ENCODE measurements at regions not wholly inside any gene's neighbourhood (a gene's known extent, or its start where the extent isn't known, plus 50 kb on each side); places are given as distances from the start of the nearest gene placed in this dataset.
"Not testable (repeated sequence)": the region's sequence is repeated elsewhere in the genome, so short reads cannot be mapped to it uniquely, and the experiment has no call there.

DNA sequence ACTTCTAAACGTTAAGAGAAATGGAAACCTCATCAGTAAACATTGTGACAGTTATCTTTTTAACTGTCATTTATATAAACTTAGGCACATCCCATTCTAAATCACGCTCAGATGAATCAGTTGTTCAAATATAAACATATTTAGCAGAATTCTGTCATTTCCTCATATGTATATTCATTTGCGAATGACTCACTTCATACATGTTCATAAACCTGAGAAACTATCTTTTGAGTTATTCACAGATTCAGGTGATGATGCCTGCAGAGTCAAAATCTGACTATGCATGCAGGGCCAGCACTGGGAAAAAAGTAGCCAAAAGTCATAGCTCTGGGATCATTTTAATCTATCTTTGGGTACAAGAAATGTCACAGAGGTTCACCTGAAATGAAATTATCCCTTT, 153.8 kb upstream of the PKN2 start:
- no peak for DNase-seq

GRCh38 chr1:88537787-88538186, 146.3 kb upstream of the PKN2 start:
- no peak for DNase-seq

DNA sequence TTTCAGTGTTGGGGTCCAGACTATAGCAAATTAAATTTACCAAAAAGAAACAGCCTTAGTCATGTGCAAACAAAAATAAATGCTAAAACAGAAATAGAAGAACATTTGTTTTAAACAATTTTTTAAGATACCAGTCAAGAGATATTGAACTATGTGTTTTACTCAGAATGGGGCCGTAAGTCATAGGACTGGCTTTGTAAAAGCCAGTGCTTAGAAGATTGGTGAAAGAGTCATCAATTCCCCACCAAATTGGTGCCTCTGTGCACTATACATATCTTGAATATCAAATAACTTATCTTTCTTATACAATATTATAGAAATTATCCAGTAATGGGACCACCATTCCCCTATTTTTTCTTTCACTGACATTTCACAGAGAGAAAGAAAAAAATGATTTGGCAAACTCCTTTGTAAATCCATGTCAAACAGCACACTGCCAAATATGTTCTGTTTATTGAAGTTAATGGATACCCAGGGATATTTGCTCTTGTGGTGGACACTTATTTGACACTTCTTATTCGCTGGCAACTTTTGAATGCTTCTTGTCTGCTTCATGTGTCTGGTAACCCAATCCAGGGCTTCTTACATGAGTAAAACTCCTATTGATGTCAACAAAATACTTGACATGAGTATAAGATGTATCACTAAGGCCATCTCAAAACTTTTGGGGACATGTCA, 145.7 kb upstream of the PKN2 start:
- no peak for DNase-seq

GRCh38 chr1:88540255-88540654, 143.8 kb upstream of the PKN2 start:
- no peak for DNase-seq

DNA sequence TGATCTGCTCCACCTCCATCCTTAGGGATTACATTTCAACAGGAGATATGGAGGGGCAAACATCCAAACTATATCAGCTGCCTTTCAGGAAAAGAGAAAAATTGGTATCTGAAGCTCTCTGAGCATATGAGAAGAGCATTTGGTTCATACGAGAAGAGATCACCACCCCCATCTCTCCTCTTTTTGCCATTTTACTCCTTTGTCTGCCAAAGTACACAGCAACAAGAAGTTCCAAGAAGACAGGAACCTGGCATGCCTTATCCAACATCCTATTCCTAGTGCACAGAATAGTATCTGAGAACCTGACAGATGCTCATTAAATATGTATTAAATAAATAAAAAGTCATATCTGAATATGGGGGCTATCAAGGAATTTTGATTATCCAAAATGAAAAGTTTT, 142.5 kb upstream of the PKN2 start:
- no peak for DNase-seq

GRCh38 chr1:88544195-88544594, 139.9 kb upstream of the PKN2 start:
- no peak for DNase-seq

- no peak for DNase-seq
Measured at GRCh38 chr1:88549536-88549935, 134.5 kb upstream of the PKN2 start.

DNA sequence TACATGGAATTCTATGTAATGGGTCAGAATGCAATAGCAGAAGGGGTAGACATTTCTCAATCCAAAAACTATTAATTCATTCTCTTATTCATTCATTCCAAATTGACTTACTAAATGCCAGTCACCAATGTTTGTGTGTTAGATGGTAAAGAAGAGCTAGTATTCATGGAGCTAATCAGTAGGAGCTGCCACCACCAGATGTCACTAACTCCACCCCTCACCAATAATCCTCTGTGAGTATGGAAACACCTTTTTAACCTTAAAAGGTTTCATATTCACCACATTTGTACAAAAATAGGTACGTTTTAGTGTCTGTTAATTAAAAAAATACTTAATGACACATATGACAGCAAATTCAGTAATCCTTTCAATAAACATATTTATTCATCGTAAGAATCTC, 131.8 kb upstream of the PKN2 start:
- DNase-seq = no peak

DNA sequence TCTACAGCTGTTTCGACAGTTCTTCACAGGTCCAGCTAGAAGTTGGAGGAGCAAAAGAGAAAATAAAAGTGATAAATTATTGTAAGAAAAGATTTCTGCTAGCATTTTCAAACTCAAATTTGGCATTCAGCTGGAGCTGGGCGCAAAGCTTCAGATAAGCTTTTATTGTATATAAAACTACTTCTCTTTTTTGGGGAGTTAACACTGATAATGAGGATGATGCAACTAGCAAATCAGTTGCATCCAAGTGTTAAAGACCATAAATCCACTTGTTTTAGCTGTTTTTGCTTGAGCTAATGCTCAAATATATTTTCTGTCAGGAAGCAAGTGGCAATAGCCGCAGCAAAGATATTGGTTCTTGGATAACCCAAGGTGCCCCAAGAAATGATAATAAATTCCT, 127.1 kb upstream of the PKN2 start:
- no peak for DNase-seq

DNA sequence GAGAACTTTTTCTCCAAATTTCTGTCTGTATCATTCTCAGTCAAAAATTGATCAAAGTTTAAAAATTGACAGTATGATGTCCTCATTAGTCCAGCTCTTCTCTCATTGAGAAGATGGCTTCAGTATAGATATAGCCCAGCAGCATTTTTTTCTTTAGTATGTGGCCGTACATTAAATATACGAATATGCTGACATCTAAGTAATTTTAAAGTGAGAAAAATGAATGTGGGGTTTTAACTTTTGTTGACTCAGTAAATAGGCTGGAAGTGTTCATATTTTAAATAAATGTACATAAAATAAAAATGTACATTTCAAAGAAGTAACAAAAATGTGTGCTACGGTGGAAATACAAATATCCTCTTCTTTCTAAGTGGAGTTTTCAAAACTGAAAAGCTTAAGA, 123.5 kb upstream of the PKN2 start:
- no peak for DNase-seq

DNA sequence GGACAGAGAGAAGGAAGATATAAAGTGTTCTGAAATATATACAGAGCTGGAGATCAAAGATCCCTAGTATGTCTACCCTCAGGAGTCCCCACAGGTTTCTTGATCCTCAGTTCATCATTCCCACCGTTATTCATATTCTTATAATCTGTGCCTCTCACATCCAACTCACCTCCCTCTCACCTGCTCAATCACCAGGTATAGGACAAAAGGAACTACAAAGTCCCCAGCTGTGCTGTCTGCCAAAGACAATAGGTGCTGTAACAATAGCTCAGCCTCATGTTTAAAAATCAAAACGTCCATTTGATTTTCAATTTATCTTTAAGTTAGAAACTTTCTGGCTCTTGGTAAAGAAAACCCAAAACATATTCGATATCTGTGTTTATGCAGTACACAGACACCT, 121.1 kb upstream of the PKN2 start:
- no peak for DNase-seq

DNA sequence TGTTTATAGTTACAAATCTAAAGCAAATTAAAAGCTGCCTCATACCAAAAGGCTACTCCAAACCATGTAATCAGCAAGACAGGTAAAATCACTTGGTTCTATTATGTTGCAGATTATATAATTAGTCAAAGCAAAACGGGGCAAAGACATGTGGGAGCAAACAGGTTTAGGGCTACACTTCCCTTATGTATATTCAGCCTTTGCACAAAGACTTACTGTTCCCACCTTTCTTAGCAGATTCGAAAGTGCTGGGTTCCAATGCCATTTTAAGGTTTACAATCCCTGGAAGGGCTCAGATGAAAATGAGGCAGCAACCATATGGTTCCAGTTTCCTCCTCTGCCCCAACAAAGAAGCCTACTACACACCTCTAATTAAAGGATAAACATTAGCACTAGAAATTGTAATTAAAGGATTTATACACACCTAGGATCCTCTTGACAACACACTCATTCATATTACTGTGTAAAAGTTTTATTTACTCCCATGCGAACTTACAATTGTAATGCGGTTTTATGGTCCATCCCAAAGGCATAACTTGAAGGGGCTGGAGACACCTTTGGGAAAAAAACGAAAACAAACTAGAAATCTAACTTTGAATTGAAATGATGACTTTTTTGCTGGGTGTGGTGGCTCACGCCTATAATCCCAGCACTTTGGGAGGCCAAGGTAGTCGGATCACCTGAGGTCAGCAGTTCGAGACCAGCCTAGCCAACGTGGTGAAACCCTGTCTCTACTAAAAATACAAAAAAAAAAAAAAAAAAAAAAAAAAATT, 117.3 kb upstream of the PKN2 start:
- no peak for DNase-seq

DNA sequence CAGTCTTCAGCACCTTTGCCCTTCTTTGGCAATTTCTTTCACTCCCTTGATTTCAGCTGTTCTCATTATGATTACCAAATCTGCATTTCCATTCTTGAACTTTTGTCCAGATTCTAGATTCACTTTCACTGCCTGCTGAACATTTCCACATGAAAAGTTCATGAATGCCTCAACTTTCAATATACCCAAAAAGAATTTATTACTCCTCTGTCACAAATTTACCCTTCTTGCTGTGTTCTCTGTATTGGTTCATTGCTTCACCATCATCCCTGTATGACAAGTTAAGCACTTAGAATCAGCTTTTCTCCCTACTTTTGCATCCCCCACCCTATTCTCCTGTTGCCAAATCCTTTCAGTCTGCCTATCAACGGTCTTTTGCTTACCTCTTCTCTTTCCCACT, 112.6 kb upstream of the PKN2 start:
- no peak for DNase-seq

- DNase-seq = no peak
Measured at GRCh38 chr1:88579598-88579997, 104.5 kb upstream of the PKN2 start.

DNA sequence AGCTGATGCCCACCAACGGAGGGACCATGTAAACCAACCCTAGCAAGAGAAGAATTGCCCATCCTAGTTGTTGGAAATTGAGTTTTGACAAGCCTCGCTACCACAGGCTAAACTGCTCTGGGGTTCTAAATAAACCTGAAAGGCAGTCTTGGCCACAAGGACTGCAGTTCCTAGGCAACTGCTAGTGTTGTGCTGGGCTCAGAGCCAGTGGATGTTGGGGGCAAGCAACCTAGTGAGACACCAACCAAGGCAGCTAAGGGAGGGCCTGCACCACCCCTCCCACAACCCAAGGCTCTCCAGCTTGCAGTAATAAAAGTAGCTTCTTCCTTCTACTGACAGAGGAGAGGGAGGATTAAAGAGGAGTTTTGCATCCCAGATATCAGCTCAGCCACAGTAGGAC, 102.4 kb upstream of the PKN2 start:
- DNase-seq = no peak

GRCh38 chr1:88593358-88593757, 90.7 kb upstream of the PKN2 start:
- DNase-seq = no peak

DNA sequence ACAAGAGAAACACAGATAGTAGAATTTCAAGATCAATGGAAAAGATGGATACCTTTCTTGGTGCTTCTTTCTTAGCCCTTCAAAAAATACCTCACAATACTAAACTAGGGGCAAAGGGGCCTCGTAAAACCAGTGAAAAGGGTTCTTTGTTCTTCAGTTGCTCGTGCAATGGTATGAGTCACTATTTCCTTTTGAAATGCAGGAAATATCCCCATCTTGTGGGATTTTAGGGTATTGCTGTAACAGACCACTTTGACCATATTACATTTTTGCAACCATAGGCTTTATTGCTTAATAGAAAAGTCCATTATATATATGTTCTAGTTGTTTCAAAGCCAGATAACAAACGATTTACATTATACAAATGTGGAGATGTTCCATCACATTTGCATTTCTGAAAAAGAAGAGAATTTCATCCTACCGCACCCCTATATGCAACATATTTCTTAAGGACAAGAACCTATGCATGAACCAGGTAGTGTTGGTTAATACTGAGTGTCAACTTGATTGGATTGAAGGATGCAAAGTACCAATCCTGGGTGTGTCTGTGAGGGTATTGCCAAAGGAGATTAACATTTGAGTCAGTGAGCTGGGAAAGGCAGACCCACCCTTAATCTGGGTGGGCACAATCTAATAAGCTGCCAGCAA, 88.6 kb upstream of the PKN2 start:
- no peak for DNase-seq

- not testable (repeated sequence) for DNase-seq
Measured at GRCh38 chr1:88597973-88598372, 86.1 kb upstream of the PKN2 start.

DNA sequence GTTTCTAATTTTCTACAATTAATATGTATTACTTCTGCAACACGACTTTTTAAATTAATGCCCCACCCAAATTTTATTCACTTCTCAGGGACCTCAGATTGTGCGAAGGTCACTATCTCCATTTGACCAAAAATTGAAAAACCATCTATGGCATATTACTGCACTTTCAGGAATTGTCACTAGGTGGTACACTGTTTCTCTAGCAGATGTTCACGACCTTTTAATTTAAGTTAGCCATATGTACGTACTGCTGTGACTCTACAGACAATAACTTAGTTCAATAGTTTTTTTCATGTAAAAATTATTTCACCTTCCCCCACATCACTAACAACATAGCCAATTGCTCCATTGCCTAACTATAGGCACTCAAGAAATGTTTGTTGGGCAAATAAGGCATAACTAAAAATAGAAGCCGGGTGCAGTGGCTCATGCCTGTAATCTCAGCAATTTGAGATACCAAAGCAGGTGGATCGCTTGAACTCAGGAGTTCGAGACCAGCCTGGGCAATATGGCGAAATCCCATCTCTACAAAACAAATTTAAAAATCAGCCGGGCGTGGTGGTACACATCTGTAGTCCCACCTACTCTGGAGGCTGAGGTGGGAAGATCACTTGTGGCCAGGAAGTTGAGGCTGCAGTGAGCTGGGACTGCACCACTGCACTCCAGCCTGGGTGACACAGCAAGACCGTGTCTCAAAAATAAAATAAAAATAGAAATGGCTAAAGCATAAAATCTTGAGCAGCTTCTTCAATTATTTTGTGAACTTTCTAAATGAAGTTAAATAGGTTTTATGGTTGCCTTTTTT, 75.7 kb upstream of the PKN2 start:
- peak in 1 of 2 donors; percentile 7 for DNase-seq

DNA sequence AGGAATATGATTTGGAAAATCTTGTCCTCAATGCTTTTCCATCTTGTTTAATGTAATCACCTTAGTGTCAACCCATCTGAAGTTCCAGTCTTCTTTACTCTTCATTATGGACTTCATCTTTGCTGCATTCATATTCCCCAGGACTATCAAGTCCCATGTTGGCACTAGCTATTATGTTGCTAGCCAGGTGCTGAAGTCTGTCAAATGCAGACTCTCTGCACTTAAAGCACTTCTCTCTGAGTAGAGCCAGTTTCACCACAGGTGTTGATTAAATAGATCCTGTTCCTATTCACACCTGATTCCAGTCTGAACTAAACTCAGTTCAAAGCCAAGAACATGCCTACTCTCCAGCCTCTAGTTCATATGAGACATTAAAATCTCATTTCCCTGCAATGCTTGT, 75.0 kb upstream of the PKN2 start:
- peak in 1 of 2 donors; percentile 12 for DNase-seq

DNA sequence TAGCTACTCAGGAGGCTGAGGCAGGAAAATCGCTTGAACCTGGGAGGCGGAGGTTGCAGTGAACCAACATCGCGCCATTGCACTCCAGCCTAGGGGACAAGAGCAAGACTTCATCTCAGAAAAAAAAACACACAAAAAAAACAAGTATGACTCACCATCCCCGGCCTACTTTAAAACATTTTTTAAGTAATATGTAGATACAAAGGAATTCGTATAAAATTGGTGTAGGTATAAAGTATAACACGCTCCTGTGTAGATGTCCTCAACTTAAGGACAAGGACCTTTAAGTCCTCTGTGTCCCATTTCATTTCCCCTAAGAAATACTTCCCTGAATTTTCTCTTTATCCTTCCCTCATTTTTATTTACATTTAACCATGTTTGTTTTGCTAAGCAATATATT, 73.4 kb upstream of the PKN2 start:
- no peak for DNase-seq

- DNase-seq = no peak
Measured at GRCh38 chr1:88612292-88612691, 71.8 kb upstream of the PKN2 start.
